PFSK-1 (cell line): ENCODE measurements at regions not wholly inside any gene's neighbourhood (a gene's known extent, or its start where the extent isn't known, plus 50 kb on each side); places are given as distances from the start of the nearest gene placed in this dataset.

Source experiments
- FOXP2 ChIP-seq: optimal IDR thresholded peaks from 2 replicates; pipeline ENCODE3; 2011; ENCODE audit warnings: borderline replicate concordance, control low read depth, inconsistent platforms; ENCODE audit not compliant: insufficient read depth; ENCODE audit errors: extremely low read length, extremely low read depth
- POLR2AphosphoS5 ChIP-seq: IDR thresholded peaks from 2 replicates; pipeline ENCODE4 v1.6.1; 2012; ENCODE audit warnings: low read depth, mild to moderate bottlenecking, control low read depth, low read length, moderate library complexity
- SIN3A ChIP-seq: IDR thresholded peaks from 2 replicates; pipeline ENCODE4 v1.6.1; 2012; ENCODE audit warnings: mild to moderate bottlenecking, low read length, moderate library complexity, borderline replicate concordance; ENCODE audit not compliant: insufficient read depth
- TF ChIP-seq, protein P1 (sequence below), 2 experiments: IDR thresholded peaks; 2 replicates each; pipeline versions ENCODE4 v1.6.1 to v1.8.0; 2011 to 2012; ENCODE audit warnings: low read depth in 2 of 2, low read length in 2 of 2, control low read depth in 1 of 2, inconsistent platforms in 1 of 2, mild to moderate bottlenecking in 1 of 2, moderate library complexity in 1 of 2; ENCODE audit not compliant: insufficient read depth in 1 of 2

DNA sequence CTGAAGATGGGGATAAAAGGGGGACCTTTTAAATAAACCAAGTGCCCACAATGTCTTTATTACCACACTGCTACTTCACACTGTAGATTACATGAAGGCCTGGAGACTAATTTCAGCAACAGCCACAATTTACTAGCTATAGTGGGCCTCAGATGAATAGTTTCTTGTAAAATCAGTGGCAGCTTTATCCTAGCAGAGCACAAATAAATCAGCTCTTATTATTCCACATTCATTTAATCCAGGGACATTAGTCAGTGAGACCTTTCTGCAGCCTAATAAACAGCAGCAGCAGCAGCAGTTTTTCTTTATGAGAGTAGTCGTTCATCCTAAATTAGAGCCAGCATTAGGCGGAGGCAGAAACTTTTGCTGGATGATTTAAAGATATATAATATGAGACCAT lies 542.3 kb downstream of the PSAT1 start:
- no peak for TF ChIP-seq SIN3A
- no peak for TF ChIP-seq POLR2AphosphoS5
- TF ChIP-seq FOXP2, result no peak
- TF ChIP-seq, protein P1, sequence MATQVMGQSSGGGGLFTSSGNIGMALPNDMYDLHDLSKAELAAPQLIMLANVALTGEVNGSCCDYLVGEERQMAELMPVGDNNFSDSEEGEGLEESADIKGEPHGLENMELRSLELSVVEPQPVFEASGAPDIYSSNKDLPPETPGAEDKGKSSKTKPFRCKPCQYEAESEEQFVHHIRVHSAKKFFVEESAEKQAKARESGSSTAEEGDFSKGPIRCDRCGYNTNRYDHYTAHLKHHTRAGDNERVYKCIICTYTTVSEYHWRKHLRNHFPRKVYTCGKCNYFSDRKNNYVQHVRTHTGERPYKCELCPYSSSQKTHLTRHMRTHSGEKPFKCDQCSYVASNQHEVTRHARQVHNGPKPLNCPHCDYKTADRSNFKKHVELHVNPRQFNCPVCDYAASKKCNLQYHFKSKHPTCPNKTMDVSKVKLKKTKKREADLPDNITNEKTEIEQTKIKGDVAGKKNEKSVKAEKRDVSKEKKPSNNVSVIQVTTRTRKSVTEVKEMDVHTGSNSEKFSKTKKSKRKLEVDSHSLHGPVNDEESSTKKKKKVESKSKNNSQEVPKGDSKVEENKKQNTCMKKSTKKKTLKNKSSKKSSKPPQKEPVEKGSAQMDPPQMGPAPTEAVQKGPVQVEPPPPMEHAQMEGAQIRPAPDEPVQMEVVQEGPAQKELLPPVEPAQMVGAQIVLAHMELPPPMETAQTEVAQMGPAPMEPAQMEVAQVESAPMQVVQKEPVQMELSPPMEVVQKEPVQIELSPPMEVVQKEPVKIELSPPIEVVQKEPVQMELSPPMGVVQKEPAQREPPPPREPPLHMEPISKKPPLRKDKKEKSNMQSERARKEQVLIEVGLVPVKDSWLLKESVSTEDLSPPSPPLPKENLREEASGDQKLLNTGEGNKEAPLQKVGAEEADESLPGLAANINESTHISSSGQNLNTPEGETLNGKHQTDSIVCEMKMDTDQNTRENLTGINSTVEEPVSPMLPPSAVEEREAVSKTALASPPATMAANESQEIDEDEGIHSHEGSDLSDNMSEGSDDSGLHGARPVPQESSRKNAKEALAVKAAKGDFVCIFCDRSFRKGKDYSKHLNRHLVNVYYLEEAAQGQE (IDR thresholded peaks at IDR 0.05; ENCODE audit: insufficient read depth in 1 of 2, low read depth in 2 of 2, low read length in 2 of 2), result no peak
